ENCODE measurements at regions not wholly inside any gene's neighbourhood (a gene's known extent, or its start where the extent isn't known, plus 50 kb on each side); places are given as distances from the start of the nearest gene placed in this dataset.

DNA sequence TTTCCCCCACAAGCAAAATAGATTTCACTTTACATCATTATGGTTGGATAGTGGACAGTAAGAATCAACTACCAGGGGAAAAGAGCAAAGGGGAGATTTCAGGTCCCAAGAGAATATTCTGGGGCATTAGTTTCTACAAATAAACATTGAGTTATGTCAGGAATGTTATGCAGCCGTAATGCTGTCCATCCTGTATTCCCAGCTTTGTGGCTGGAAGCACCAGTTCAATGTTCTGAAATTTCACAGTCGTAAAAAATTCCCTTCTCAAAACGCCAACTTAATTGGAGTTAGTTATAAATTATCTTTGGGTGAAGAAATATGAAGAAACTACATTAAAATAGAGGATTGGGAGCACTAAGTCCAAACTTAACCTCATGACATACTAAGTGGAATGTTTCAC is 141.5 kb upstream of the FIGN start:
- TF ChIP-seq, protein P1, sequence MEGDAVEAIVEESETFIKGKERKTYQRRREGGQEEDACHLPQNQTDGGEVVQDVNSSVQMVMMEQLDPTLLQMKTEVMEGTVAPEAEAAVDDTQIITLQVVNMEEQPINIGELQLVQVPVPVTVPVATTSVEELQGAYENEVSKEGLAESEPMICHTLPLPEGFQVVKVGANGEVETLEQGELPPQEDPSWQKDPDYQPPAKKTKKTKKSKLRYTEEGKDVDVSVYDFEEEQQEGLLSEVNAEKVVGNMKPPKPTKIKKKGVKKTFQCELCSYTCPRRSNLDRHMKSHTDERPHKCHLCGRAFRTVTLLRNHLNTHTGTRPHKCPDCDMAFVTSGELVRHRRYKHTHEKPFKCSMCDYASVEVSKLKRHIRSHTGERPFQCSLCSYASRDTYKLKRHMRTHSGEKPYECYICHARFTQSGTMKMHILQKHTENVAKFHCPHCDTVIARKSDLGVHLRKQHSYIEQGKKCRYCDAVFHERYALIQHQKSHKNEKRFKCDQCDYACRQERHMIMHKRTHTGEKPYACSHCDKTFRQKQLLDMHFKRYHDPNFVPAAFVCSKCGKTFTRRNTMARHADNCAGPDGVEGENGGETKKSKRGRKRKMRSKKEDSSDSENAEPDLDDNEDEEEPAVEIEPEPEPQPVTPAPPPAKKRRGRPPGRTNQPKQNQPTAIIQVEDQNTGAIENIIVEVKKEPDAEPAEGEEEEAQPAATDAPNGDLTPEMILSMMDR (IDR thresholded peaks at IDR 0.05; ENCODE audit: low read depth, low read length): no peak
- TF ChIP-seq EZH2phosphoT487 (IDR thresholded peaks at IDR 0.05; ENCODE audit: low read depth): no peak
